ENCODE measurements at regions not wholly inside any gene's neighbourhood (a gene's known extent, or its start where the extent isn't known, plus 50 kb on each side); places are given as distances from the start of the nearest gene placed in this dataset.
A peak's percentile ranks its signal among the peaks of the same experiment; 100 is the strongest.

DNA sequence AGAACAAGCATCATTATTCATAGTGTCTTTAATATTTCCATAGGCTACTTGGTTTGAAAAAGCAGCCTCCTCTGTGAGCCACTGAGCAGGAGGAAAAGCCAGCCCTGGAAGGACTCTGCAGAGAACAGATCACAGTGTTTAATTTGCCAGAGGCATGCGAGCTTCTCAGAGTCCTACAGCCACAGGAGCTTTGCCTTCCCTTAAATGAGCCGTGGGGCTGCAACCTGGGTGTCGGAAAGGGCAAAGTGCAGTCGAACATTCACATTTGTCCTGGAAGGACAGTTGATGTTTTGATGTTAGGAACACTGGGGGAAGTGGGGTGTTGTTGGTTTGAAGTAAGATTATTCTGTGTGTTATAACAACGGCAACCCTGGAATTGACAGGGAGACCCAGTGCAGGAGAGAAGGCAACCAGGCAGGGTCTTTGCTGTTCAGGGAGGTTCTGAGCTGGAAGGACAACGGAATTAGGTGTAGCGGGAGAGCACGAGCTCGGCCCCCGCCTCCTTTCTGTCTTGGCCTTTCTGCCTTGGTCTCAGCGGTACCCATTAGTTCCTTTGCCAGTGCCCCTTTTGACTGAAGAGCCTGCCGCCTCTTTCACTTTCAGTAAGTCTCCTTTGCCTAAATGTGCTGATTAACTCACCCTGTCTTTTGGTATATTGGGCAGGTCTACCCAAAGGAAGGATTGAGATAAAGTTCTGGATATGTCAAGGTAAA, 192.3 kb upstream of the PITRM1 start:
- no peak for DNase-seq (ENCODE audit: low read depth in 2 of 3, low spot score in 2 of 3)

DNA sequence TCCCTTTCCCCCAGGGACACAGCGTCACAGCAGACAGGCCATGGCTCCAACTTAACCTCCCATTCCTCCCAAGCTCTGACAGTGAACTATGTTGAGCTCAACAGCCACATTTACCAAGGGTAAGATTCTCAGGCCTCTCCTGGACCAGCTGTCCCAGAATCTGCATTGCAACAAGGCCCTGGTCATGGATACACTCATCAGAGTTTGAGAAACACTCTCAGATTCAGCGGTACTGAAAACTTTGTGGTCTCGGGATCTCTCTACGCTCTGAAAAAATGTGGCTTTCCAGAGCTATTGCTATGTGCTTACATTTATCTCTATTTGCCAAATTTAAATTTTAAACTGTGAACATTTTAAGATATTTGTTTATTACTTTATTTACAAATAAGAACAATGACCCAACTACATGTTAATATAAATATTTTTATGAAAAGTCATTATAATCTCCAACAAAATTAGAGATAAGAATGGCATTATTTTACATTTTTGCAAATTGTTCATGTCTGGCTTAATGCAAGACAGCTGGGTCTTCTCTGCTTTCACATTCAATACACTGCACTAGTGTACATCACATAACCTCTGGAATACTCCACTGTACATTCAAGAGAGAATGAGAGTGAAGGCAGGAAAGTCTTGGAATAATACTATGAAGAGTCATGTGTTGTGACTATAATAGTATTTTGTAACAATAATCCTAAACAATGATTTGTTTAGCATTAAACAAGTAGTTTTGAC, 190.9 kb upstream of the PITRM1 start:
- no peak for DNase-seq (ENCODE audit: low read depth in 2 of 3, low spot score in 2 of 3)

- DNase-seq (ENCODE audit: low read depth in 2 of 3, low spot score in 2 of 3), result no peak
Observed at GRCh38 chr10:3362394-3362793, 189.8 kb upstream of the PITRM1 start.

GRCh38 chr10:3361640-3362039, 189.1 kb upstream of the PITRM1 start:
- no peak for DNase-seq (ENCODE audit: low read depth in 2 of 3, low spot score in 2 of 3)

GRCh38 chr10:3357737-3358136, 185.2 kb upstream of the PITRM1 start:
- DNase-seq (ENCODE audit: low read depth in 2 of 3, low spot score in 2 of 3), result no peak

DNA sequence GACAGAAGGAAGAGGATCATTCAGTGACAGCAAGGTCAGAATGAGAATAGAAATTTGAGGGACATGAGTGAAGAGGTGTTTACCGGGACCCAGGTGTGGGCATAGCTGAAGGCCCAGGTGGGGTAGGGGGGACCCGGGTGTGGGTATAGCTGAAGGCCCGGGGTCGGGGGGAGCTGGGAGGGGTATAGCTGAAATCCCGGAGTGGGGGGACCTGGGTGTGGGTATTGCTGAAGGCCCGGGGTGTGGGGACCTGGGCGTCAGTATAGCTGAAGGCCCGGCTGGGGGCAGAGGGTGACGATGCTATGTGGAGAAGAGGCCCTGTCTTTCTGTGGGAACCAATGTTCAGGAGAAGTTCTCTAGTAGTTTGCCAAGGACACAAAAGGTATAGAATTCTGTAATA, 183.0 kb upstream of the PITRM1 start:
- DNase-seq (ENCODE audit: low read depth in 2 of 3, low spot score in 2 of 3), result no peak

DNA sequence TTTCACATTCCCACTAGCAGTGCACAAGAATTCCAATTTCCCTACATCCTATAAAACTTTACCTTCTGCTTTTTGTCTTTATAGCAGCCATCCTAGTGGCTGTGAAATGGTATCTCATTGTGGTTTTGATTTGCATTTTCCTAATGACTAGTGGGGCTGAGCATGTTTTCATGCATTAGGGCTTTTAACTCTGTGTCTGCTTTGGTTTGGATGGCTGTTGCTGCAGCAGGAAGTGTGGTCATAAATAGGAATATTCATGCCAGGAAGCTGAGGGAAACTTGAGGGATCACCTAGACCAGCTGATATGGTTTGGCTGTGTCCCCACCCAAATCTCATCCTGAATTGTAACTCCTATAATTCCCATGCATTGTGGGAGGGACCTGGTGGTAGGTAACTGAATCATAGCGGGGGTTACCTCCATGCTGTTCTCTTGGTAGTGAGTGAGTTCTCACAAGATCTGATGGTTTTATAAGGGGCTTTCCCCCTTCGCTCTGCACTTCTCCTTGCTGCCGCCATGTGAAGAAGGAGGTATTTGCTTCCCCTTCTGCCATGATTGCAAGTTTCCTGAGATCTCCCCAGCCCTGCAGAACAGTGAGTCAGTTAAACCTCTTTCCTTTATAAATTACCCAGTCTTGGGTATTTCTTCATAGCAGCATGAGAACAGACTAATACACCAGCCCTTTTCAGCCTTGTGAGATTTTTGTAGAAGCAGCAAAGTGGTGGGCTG, 181.8 kb upstream of the PITRM1 start:
- peak in 2 of 3 donors; percentile 10 to 38 for DNase-seq (ENCODE audit: low read depth in 2 of 3, low spot score in 2 of 3)

- DNase-seq (ENCODE audit: low read depth in 2 of 3, low spot score in 2 of 3), result no peak
Observed at GRCh38 chr10:3353235-3353634, 180.7 kb upstream of the PITRM1 start.

- peak in 1 of 3 donors; percentile 16 for DNase-seq (ENCODE audit: low read depth in 2 of 3, low spot score in 2 of 3)
Observed at GRCh38 chr10:3350617-3351258, 178.2 kb upstream of the PITRM1 start.

DNA sequence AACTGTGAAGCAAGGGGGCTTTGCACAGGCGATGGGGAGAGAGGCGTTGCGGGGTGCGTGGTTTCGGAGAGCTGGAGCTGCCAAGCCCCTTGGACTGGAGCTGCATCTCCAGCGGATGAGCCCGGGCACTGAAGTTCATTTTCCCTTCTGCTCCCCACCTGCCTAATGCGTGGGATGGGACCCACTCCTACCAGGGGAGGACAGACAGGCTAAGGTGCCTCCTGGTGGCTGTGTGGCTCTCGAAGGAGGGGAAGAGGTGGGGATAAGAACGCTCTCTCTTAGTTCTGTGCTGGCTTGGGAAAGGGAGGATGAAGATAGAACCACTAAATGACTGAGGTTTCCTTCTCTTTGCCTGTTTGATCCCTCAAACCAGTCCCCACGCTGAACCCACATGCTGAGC, 177.6 kb upstream of the PITRM1 start:
- DNase-seq (ENCODE audit: low read depth in 2 of 3, low spot score in 2 of 3), result no peak

GRCh38 chr10:3348564-3348963, 176.0 kb upstream of the PITRM1 start:
- DNase-seq (ENCODE audit: low read depth in 2 of 3, low spot score in 2 of 3), result no peak

- no peak for DNase-seq (ENCODE audit: low read depth in 2 of 3, low spot score in 2 of 3)
Observed at GRCh38 chr10:3347413-3348182, 175.0 kb upstream of the PITRM1 start.

GRCh38 chr10:3346851-3347250, 174.3 kb upstream of the PITRM1 start:
- no peak for DNase-seq (ENCODE audit: low read depth in 2 of 3, low spot score in 2 of 3)

- DNase-seq (ENCODE audit: low read depth in 2 of 3, low spot score in 2 of 3), result no peak
Observed at GRCh38 chr10:3342771-3343170, 170.2 kb upstream of the PITRM1 start.

DNA sequence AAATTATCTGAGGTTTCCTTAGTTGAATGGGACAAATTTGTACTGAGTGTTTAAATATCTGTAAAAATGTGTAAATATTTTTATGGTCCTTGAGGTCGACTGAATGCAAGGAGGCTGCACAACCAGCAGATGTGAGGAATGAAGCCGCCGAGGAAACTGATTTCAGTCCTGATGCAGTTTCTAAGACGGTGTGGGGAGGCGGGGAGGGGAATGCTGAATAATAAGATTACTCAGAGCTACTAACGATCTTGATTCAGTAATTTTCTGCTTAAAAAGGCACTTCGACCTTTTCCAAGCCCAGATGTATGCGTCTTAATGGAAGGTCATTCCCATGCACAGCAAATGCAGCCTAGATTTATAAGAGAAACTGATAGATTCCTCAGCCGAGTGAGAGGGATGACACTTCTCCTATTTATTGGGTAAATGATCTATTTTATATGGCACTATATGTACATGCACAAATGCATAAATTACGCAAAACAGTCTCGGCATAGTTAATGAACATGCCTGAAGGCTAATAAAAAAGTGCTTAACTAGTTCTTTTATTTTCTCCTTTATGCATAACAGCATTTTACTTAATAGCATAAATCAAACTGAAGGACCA, 167.6 kb upstream of the PITRM1 start:
- DNase-seq (ENCODE audit: low read depth in 2 of 3, low spot score in 2 of 3), result no peak

DNA sequence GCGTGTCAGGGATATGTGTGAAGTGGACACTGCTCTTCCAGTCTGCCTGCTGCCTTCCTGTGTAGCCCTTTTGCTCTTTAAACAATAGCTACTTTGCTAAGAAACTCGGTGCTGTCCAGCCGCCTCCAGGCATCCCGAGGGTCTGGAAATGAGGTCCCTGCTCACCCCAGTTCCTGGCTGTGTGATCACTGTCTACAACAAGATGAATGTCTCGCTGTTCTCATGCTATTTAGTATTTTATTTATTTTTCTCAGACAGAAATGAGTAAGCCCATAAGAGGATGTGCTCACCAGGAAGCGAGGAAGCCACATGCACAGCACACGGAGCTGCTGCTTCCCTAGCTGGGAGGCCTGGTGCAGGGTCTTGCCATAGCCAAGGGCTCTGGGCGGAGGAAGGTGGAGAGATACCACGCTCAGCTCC, 167.0 kb upstream of the PITRM1 start:
- peak in 2 of 3 donors; percentile 26 to 56 for DNase-seq (ENCODE audit: low read depth in 2 of 3, low spot score in 2 of 3)

- DNase-seq (ENCODE audit: low read depth in 2 of 3, low spot score in 2 of 3), result no peak
Observed at GRCh38 chr10:3339121-3339520, 166.5 kb upstream of the PITRM1 start.

GRCh38 chr10:3337741-3338140, 165.2 kb upstream of the PITRM1 start:
- DNase-seq (ENCODE audit: low read depth in 2 of 3, low spot score in 2 of 3), result no peak

DNA sequence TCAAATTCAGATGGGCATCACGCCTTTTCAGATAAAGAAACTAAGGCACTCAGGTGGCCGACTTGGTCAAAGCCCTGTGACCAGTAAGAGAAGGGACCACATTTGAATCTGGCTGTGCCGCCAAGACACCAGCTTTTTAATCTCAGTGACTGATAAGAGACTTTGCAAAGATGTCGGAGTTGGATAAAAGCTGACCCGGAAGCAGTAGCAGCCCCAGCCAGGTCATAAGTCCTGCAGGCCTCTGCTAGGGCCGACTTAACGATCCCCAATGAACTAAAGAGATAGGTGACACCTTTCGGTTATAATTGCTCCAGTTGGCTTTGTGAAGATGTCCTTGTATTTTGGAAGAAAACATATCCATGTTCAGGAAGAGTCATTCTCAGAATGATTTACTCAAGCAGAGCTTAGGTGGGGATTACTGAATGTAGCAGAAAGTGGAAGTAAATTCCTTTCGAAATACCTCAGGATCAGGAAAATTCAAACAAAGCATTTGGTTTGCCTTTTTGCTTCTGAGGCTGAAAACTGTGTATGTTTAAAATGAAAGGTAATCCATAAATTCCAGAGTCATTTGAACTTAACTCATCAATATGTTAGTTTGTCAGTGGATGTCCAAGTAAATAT, 164.2 kb upstream of the PITRM1 start:
- DNase-seq (ENCODE audit: low read depth in 2 of 3, low spot score in 2 of 3), result no peak

GRCh38 chr10:3333426-3333825, 160.8 kb upstream of the PITRM1 start:
- DNase-seq (ENCODE audit: low read depth in 2 of 3, low spot score in 2 of 3), result no peak
